ENCODE measurements at regions not wholly inside any gene's neighbourhood (a gene's known extent, or its start where the extent isn't known, plus 50 kb on each side); places are given as distances from the start of the nearest gene placed in this dataset.

DNA sequence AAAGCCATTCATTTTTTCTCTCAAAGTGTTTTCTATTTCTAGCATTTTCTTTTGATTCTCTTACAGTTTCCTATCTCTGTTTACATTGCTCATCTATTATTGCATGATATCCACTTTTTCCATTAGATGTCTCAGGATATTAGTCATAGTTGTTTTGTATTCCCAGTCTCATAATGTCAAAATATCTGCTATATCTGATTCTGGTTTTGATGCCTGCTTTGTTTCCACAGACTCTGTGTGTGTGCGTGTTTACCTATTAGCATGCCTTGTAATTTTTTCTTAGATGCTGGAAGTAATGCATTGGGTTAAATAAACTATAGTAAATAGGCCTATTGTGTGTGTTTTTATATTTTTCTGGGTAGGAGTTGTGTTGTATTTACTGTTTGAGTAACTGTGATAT lies 1126.3 kb downstream of the SORCS1 start:
- TF ChIP-seq EZH2 (IDR thresholded peaks at IDR 0.05; ENCODE audit: borderline replicate concordance) (no peak), CTCF (IDR thresholded peaks at IDR 0.05; ENCODE audit: poor library complexity) (no peak), EZH2phosphoT487 (IDR thresholded peaks at IDR 0.05; ENCODE audit: low read depth, severe bottlenecking, unreplicated experiment) (no peak)
